ENCODE measurements at regions not wholly inside any gene's neighbourhood (a gene's known extent, or its start where the extent isn't known, plus 50 kb on each side); places are given as distances from the start of the nearest gene placed in this dataset.
A peak's percentile ranks its signal among the peaks of the same experiment; 100 is the strongest.

DNA sequence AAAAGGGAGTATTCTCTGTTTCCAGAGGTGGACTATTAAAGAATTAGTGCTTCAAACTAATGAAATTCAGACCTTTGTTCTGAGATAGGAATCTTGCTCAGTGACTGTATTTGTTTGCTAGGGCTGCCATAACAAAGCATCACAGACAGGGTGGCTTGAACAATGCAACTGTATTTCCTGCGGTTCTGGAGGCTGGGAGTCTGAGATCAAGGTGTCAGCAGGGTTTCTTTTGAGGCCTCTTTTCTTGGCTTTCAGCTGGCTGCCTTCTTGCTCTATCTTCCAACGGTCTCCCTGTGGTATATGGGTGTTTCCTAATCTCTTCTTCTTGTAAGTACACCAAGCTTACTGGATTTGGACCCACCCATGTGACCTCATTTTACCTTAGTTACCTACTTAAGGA, 264.6 kb upstream of the PROX1 start:
- no peak for DNase-seq (ENCODE audit: low read depth in 2 of 2)

DNA sequence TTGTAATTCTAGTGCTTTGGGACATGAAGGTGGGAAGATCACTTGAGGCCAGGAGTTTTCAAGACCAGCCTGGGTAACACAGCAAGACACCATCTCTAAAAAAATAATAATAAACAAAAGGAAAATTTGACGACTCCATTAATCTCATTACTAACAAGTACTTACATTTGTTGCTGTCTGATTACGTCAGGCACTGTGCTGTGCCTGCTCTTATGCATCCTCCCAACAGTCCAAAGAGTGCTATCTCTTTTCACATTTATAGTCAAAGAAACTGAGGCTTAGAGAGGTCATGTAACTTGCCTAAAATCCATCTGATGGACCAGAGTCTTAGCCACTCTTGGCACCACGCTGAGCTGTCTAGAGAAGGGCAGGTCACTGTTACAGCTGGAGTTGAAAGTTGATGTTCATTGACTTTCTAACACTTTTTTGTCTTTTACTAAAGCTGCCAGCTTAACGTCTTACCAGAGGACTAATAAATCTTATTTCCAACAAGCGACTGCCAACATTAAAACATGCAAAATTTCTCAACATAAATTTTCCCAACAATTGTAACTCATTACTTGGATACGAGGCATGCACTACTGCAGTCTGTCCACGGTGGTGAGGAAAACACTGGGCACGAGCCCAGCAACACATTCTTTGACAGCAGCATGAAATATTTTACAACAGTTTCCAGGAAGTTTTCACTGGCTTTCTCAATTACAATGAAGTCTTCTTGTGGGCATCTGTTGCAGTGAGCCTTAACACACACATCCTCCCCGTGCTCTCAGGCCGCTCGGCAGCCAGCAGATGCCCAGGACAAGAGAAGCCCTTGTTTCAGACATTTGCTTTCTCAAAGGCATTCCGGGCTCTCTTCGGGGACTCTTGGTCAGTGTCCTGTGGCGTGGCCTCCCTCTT, 262.9 kb upstream of the PROX1 start:
- peak; percentile 25 to 26 for DNase-seq (ENCODE audit: low read depth in 2 of 2)

DNA sequence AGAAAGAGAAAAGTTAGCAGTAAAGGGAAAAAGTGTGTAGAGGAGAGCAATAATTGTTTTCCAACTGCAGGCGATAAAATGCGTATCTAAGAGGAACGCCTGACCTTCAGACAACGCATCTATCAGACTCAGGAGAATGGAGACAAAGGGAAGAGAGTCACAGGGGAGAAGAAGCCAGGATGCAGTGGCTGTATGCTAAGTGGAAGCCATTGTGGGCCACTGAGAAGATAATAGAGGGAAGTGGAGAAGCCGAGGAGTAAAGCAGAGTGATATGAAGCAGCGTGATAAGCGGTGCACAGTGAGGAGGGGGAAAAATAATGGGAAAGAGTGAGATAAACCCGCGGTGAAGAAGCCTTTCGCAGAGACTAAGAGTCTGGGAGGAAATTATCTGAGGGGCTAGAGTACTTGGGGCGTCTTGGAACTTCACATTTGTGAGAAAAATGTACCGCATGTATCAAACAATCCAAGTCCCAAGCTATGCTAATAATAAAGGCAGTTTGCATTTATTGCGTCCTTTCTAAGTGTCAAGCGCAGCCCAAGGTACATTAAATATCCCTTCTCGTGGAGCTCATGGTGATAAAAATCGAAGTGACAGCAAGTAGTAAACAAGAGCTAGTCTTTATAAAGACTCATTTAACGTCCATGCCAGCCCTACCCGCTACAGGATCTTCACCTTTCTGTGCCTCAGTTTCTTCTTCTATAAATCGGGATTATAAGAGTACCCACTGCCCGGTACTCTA, 259.8 kb upstream of the PROX1 start:
- DNase-seq (ENCODE audit: low read depth in 2 of 2) = no peak

DNA sequence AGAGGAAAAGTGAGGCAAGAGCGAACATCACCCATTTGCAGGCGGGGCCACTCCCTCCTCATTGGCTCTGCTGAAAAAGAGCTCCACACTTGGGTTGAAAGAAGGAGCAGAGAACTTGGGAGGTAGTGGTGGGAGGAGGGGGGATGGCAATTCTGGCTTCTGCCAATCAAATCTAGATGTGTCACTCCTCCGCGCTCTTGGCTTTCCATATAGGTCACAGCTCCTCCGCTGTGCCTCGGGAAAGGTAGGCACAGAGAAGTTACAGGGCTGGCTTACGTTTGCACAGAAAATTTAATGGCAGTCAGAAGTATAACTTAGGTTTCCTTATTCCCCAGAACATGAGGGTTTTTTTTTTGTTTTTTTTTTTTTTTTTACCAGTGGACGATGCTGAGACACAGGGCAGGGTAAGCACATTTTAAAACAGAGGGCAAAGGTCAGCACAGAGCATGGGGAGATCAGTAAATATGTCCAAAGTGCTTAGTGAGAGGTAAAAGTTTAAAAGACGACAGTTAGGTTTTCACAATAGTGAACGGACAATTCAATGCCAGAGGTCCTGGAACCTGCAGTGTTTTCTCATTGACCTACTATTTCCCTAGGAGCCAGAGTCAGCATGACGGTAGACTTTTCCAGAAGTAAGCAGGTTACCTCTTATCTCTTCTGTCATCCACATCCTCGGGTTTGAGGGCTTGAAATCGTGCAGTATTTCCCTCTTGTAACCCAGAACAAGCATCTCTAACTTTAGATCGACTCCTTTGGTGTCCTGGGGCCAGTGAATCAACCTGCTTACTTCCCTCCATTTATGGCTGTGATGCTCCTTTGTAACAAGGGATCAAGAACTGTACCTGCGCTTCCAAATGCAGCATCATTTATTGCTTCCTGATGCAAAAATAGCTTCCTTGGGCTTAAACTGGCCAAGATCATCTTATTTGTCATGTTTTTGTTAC, 258.9 kb upstream of the PROX1 start:
- no peak for DNase-seq (ENCODE audit: low read depth in 2 of 2)

DNA sequence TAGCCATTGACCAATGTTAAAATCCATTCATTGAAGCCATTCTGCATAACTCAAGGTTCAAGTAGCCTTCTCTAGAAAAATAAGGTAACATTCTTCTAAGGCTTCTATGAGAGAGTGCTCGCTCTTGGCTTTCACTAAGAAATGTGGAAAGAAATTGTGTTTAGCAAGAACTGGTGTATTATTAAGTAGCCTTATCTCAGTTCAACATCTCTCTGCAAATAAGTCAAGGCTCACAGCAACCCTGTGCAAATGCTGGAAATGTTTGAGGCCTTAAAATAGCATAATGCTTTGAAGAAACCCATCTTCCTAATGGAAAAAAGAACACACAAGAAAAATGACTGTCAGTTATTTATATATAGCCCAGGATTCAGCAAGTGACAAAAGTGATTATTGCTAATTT, 254.1 kb upstream of the PROX1 start:
- DNase-seq (ENCODE audit: low read depth in 2 of 2) = no peak

DNA sequence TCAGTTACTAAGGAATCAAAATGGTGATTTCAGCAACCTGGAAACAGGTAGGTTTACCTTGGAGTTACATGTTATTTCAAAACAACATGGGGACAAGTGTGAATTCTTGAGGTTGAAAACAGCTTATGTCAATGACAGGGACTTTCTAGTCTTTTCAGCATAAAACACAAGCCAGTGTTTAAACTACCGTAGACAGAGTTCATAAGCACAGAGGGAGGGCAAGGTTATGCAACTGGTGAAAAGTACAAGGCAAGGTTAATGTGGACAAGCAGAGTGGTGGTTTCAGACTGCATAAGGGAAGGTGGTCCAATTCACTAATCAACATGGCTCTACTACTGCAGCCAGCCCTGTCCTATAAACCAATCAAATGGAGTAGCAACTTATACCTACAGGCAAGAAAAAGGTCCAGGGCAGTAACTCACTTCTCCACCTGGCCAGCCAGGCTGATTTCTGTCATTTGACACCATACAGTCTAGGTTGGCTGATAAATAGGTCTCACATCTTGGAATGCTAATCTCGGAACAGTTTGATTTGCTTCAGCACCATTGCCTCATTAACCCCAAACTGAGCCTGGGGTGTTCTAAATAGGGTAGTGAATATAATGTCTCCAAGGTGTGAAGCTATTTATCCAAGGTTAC, 250.3 kb upstream of the PROX1 start:
- DNase-seq (ENCODE audit: low read depth in 2 of 2) = no peak

DNA sequence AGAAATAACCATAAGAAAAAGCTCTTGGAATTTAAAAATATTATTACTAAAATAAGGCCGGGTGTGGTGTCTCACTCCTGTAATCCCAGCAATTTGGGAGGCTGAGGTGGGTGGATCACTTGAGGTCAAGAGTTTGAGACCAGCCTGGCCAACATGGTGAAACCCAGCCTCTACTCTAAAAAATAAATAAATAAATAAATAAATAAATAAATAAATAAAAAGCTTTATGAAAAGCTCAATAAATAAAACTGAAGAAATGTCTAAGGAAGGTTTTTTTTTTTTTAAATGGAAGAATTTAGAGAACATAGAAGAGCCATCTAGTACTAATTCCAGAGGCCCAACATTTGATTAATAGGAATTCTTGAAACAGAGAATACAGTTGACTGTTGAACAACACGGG, 249.1 kb upstream of the PROX1 start:
- DNase-seq (ENCODE audit: low read depth in 2 of 2) = no peak

DNA sequence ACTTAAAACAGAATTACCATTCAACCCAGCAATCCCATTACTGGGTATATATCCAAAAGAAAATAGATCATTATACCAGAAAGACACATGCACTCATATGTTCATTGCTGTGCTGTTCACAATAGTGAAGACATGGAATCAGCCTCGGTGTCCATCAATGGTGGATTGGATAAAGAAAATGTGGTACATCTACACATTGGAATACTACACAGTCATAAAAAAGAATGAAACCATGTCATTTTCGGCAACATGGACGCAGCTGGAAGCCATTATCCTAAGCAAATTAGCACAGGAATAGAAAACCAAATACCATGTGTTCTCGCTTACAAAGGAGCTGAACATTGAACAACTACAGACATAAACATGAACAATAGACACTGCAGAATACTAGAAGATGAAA, 244.8 kb upstream of the PROX1 start:
- DNase-seq (ENCODE audit: low read depth in 2 of 2) = no peak

DNA sequence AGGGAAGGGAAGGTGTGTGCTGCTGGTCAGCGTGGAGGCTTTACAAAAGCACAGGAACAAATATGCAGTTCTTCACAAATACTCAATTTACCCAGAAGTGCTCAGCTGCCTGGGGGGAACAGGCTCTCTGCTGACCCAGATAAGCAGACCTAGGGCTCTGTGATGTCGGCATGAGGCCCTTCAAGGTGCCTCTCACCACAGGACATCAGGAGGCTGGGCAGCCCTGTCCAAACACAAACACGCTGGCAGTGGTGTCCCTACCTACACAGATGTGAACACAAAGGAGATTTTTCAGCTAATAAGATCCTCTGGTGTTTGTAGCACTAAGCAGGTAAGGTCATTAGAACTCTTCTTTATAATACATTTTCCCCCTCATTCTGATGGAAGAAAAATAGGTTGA, 243.0 kb upstream of the PROX1 start:
- DNase-seq (ENCODE audit: low read depth in 2 of 2) = no peak

DNA sequence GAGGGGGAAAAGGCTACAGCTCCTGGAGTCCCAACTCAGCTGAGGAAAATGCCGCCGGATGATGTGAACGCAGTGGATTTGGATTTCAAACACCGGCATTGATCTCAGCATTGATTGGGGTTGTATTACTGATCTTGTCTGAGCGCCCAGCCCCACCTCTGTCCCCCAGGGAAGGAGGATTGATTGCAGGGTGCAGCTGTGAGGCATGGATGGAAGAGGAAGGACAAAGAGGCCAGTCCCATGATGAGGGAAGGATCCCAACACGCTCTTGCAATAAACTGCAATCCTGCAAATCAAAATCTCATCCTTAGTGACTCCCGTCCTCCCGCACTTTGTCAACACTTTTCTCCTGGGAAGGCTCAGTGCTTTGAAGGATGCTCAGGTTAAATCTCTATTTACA, 242.3 kb upstream of the PROX1 start:
- DNase-seq (ENCODE audit: low read depth in 2 of 2) = no peak

DNA sequence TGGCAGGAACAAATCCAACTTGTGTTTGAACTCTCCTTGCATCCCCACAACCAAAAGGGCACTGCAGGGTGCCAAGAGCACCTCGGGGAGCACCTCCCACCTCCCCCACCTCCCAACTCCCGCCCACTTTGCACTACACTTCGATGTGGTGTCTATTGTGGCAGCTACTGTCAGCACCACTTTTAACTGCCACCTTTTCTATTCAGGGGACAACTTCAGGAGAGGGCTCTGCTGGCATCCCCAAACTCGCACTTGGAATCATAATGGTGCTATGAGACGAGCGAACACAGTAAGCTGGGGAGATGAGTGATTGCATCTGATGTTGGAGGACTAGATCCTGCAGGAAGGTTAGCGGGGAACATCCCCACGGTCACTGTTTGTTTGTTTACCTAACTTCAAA, 238.2 kb upstream of the PROX1 start:
- DNase-seq (ENCODE audit: low read depth in 2 of 2) = no peak

DNA sequence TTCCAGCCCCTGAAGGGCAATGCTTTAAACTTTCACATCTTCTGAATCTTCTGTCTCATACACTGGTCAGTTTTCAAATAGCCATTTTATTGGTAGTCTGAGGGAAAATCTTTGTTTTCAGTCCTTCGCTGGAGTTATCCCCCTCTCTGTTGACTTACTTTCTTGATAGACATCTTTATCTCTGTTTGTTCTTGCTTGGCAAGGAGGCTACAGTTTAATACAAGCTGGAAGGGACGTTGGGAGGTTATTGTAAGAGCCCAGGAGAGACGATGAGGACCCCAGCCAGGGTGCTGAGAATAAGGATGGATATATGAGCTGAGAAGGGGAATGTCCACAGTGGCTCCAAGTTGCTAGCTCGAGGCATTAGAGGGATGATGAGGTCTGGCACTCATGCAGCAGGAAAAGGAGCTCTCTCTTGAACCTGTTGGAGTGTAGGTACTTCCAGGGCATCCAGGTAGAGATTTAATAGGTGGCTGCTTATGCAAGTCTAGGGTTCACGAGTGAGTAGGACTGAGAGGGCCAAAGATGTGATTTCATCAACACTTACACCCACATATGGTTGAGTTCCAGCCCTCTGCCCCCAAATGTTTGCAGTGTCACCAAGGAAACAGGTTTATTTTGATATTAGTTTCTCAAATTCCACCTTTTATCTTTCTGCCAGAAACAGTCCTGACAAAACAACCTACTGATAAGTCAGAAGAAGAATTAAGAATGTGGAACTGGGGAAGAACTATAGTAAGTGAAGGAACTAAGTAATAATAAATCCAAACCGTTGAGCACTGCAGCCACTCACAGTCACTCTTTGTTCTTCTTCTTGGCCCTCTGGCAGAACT, 237.3 kb upstream of the PROX1 start:
- no peak for DNase-seq (ENCODE audit: low read depth in 2 of 2)

DNA sequence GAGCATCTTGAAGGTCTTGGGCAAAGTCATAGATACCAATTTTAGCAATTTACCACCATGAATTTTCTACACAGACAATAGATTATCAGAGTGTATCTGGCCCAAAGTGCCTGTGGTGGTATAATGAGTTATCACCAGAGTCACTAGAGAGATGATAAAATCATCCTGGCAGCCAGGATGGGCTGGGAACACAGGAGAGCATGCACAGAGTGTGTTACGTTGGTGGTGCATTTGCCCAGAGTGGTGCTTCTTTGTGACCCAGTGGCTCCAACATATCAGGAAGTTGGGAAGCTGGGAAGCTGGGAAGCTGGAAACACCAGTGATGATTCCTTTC, 236.7 kb upstream of the PROX1 start:
- DNase-seq (ENCODE audit: low read depth in 2 of 2) = no peak

DNA sequence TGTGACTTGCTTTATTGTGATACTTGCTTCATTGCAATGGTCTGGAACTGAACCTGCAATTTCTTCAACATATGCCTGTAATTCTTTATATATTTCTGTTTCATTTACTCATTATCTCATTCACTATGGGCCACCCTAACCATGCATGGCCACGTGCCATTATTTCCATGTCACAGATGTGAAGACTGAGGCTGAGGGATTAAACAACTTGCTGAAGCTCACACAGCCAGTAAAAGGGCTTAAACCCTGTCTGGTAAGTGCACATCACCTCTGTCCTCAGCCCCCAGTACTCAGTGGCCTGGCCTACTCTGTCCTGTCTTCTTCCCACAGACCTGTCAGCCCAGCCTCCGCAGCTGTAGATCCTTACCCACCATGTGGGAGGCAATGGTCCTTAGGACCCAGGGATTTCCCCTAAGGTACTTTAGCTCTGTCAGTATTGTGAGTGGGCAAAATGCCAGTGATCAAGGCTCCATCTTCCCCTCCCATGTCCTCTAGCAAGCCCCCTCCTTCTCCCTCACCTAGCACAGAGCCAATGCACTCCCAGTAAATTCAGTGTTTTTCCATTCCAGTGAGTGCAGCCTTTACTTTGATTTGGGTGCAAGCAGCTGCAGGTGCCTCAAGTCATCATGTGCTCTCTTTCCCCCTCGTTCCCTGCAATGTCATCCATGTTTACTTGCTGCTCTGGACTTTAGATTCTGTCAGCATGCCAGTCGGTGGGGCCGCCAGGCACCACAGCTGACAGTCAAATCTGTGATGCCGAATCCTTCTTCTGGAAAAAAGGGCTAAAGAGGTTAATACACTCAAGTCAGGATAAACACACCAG, 228.2 kb upstream of the PROX1 start:
- no peak for DNase-seq (ENCODE audit: low read depth in 2 of 2)

DNA sequence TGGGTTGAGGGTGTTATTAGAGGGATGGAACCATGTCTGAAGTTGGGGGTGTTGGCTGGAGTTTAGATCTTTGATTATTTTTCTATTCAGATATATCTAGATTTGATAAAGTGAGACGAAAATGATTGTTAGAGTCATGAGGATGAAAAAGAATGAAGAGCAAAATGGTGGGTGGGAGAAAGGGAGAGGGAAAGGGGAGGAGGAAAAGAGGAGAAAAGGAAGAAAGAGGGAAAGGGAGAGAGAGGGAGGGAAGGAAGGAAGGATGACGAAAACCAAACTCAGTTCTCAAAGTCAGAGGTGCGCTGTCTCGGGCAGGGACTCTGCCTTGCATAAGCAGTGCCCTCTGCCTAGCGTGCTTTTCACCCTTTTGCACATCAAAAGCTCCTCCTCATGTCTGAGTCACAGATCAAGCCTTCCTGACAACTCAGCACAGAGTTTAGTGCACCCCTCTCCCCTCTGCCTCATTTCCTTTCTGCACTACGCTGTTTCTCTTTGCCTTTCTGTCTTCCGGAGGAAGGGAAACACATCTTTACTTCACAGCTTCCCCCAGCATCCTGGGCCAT, 225.8 kb upstream of the PROX1 start:
- DNase-seq (ENCODE audit: low read depth in 2 of 2) = peak in 1 of 2 experiments; percentile 3

DNA sequence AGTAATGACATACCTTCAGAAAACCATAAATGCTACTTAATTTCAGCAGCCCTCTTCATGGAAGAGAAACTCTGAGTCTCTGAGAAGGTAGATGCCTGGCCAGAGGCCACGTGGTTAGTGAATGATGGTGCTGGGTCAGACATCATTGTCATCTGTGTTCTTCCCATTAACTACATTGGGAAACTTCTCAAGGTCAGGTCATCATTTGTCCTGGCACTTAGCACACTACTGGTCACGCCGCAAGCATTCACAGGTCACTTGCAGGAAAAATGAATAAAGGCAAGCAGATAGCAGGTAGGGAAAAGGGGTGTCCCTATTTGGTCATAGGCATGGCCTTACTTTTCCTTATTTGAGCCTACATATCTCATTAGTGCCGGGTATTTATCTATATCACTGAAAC, 220.1 kb upstream of the PROX1 start:
- no peak for DNase-seq (ENCODE audit: low read depth in 2 of 2)

DNA sequence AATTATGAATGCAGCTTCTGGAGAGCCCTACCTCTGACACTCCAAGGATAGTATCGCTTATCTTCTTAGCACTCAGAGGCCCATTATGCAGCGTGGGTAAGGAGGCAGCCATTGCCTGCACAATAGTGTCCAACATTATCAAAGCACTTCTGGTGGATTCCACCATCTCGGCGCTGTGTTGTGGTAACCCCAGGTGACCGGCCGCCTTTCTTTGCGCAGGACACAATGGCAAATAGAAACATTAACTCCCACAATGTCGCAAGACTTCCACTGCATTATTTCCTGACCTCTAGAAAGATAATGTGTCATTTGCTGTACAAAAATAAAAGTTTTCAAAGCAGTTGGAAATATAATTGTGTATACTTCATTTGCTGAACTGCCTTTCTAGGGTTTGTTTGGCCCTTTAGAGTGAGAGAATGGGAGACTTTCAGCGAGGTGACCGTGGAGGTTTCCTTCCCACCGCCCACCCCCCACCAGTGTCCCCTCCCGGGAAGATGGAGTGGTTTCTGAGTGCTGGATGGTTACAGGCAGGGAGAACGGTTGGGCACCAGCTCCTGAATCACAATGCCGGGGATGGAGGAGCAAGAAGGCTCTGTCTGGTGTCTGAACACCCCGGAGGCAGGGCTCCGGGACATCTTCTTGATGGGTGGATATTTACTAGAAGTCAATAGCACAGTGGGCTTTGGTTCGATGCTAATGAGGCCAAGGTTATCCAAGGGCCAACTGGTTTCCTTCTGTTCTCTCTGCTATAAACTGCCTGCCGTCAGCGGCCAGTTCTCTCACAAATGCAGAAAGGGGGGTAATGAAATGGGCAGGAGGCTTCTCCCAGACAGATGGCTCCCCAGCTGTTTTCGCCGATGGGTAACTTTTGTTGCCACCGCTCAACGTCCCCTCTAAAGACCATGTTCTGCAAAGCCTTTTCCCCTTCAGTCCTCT, 215.4 kb upstream of the PROX1 start:
- DNase-seq (ENCODE audit: low read depth in 2 of 2) = no peak

DNA sequence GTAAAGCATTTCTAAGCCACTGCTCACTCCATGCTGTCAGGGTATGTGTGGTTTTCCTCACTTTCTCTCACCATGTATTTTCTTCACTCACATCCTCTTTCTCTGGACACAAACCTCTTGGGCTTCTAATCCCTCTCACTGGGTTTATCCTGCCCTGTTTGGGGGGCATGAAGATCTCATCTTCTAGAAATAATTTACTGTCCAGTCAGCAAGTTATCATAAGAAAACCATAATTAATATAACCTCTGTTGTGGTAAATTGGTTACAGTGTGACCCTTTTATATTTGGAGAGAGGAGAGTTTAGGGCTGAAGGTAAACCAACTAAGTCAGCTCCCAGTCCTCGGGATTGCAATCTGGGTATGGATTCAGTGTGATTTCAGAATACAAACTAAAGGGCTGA, 213.8 kb upstream of the PROX1 start:
- no peak for DNase-seq (ENCODE audit: low read depth in 2 of 2)

DNA sequence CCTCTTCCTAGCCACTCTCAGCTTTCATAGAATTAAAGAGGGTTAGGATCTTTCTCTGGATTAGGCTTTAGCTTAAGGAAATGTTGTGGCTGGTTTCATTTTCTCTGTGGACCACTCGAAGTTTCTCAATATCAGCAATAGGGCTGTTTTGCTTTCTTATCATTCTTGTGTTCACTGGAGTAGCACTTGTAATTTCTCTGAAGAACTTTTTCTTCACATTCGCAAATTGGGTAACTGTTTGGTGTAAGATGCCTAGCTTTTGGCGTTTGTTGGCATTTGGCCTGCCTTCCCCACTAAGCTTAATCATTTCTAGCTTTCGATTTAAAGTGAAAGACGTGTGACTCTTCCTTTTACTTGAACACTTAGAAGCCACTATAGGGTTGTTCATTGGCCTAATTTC, 210.8 kb upstream of the PROX1 start:
- no peak for DNase-seq (ENCODE audit: low read depth in 2 of 2)

Measured in fibroblast of skin of left biceps (primary cell).